WTC11 (cell line): ENCODE measurements at regions not wholly inside any gene's neighbourhood (a gene's known extent, or its start where the extent isn't known, plus 50 kb on each side); places are given as distances from the start of the nearest gene placed in this dataset.

Experiments
- ATAC-seq: fragments of 200-7000 bp; cut with Tn5 transposase; 2 replicates; pipeline ENCODE4 v1.10.0; 2021; ENCODE audit warnings: mild to moderate bottlenecking, moderate library complexity
- CTCF ChIA-PET: fragments of 300-600 bp; sonication (Branson Sonifier 250); formaldehyde crosslinking; loops from one replicate; lab custom pipeline; 2021; ENCODE audit warnings: antibody characterized with exemption; lab: Charles Lee
- POLR2A ChIA-PET: fragments of 350-600 bp; sonication (Branson Sonifier 250); formaldehyde crosslinking; loops from one replicate; lab custom pipeline; 2021; ENCODE audit warnings: antibody characterized with exemption; lab: Charles Lee
- DNase-seq: peaks from one replicate; pipeline ENCODE4 v3.0.0; 2021; ENCODE audit warnings: low spot score
- H3K27ac Mint-ChIP-seq: 2 replicates; pipeline ENCODE4 v1.8.0; 2021; ENCODE audit warnings: mixed read lengths
- H3K27me3 Mint-ChIP-seq: 2 replicates; pipeline ENCODE4 v1.8.0; 2021; ENCODE audit warnings: low read depth, mild to moderate bottlenecking, moderate library complexity, mixed read lengths
- H3K36me3 Mint-ChIP-seq: 2 replicates; pipeline ENCODE4 v1.8.0; 2021; ENCODE audit warnings: mixed read lengths
- H3K4me1 Mint-ChIP-seq: 2 replicates; pipeline ENCODE4 v1.8.0; 2022; ENCODE audit warnings: mixed read lengths
- H3K4me3 Mint-ChIP-seq: 2 replicates; pipeline ENCODE4 v1.8.0; 2021; ENCODE audit warnings: mild to moderate bottlenecking, moderate library complexity, mixed read lengths
- H3K9me3 Mint-ChIP-seq: 2 replicates; pipeline ENCODE4 v1.8.0; 2021; ENCODE audit warnings: mixed read lengths
- ARID4B ChIP-seq: sonication (generic); formaldehyde crosslinking; IDR thresholded peaks from 2 replicates; pipeline ENCODE4 v1.8.0; 2023; ENCODE audit warnings: missing genetic modification reagents, mild to moderate bottlenecking, borderline replicate concordance
- CREM ChIP-seq: sonication (generic); formaldehyde crosslinking; IDR thresholded peaks from 2 replicates; pipeline ENCODE4 v1.8.1; 2022; ENCODE audit warnings: mild to moderate bottlenecking, missing genetic modification reagents, moderate library complexity
- FOXJ3 ChIP-seq: sonication (generic); formaldehyde crosslinking; IDR thresholded peaks from 2 replicates; pipeline ENCODE4 v1.9.0; 2021; ENCODE audit warnings: missing genetic modification reagents, mild to moderate bottlenecking, borderline replicate concordance
- GRHL2 ChIP-seq: fragments of 250-450 bp; sonication (Bioruptor Pico); IDR thresholded peaks from 2 replicates; pipeline ENCODE4 v1.8.0; 2022; ENCODE audit warnings: mild to moderate bottlenecking, moderate library complexity; ENCODE audit not compliant: insufficient replicate concordance, severe bottlenecking
- HMGA2 ChIP-seq: fragments of 250-450 bp; sonication (Bioruptor Pico); IDR thresholded peaks from 2 replicates; pipeline ENCODE4 v1.4.0; 2021; ENCODE audit warnings: mild to moderate bottlenecking, moderate library complexity
- IRF1 ChIP-seq: sonication (generic); formaldehyde crosslinking; IDR thresholded peaks from 2 replicates; pipeline ENCODE4 v1.8.0; 2023; ENCODE audit warnings: missing genetic modification reagents
- JAZF1 ChIP-seq: fragments of 250-450 bp; sonication (Bioruptor Pico); IDR thresholded peaks from 2 replicates; pipeline ENCODE4 v1.9.0; 2021; ENCODE audit warnings: moderate library complexity, mild to moderate bottlenecking, inconsistent platforms
- JUN ChIP-seq: sonication (generic); formaldehyde crosslinking; IDR thresholded peaks from 2 replicates; pipeline ENCODE4 v1.8.0; 2023; ENCODE audit warnings: mild to moderate bottlenecking, missing genetic modification reagents
- KAT7 ChIP-seq: sonication (generic); formaldehyde crosslinking; IDR thresholded peaks from 2 replicates; pipeline ENCODE4 v1.8.1; 2023; ENCODE audit warnings: missing genetic modification reagents, mild to moderate bottlenecking, borderline replicate concordance
- MLX ChIP-seq: sonication (generic); formaldehyde crosslinking; IDR thresholded peaks from 2 replicates; pipeline ENCODE4 v1.8.1; 2023; ENCODE audit warnings: mild to moderate bottlenecking, missing genetic modification reagents, moderate library complexity
- MXD4 ChIP-seq: fragments of 250-450 bp; sonication (Bioruptor Pico); IDR thresholded peaks from 2 replicates; pipeline ENCODE4 v1.8.0; 2021; ENCODE audit warnings: mild to moderate bottlenecking, moderate library complexity, borderline replicate concordance
- NFE2L1 ChIP-seq: sonication (generic); formaldehyde crosslinking; IDR thresholded peaks from 2 replicates; pipeline ENCODE4 v1.8.1; 2023; ENCODE audit warnings: missing genetic modification reagents
- STAT6 ChIP-seq: sonication (generic); formaldehyde crosslinking; conservative IDR thresholded peaks from 2 replicates; pipeline ENCODE4 v1.8.1; 2023; ENCODE audit warnings: mild to moderate bottlenecking, low read depth, missing genetic modification reagents, moderate library complexity
- USF1 ChIP-seq: sonication (generic); formaldehyde crosslinking; IDR thresholded peaks from 2 replicates; pipeline ENCODE4 v1.8.0; 2022; ENCODE audit warnings: mild to moderate bottlenecking, missing genetic modification reagents
- ZNF138 ChIP-seq: sonication (generic); formaldehyde crosslinking; conservative IDR thresholded peaks from 2 replicates; pipeline ENCODE4 v1.8.1; 2022; ENCODE audit warnings: mild to moderate bottlenecking, moderate library complexity, missing genetic modification reagents
- ZNF671 ChIP-seq: fragments of 250-450 bp; sonication (Bioruptor Pico); IDR thresholded peaks from 2 replicates; pipeline ENCODE4 v1.8.0; 2021; ENCODE audit warnings: mild to moderate bottlenecking
- ZSCAN18 ChIP-seq: fragments of 250-450 bp; sonication (Bioruptor Pico); IDR thresholded peaks from 2 replicates; pipeline ENCODE4 v2.1.2; 2022; ENCODE audit warnings: mild to moderate bottlenecking, moderate library complexity

- ChIA-PET POLR2A (no interaction called here), CTCF (interaction anchor here (0.6 to 1.6 kb wide), 5 partner anchors 15 to 869 kb away, joined by 3 to 4 read pairs (median 3); no protein-coding TSS in a partner anchor)
- TF ChIP-seq CREM (CRISPR knock-in tag) = no peak
- no peak for TF ChIP-seq STAT6 (CRISPR knock-in tag)
- no peak for TF ChIP-seq ZNF671 (CRISPR knock-in tag)
- no peak for TF ChIP-seq IRF1 (CRISPR knock-in tag)
- TF ChIP-seq ZNF138 (CRISPR knock-in tag) = no peak
- TF ChIP-seq HMGA2 (CRISPR knock-in tag) = no peak
- no peak for TF ChIP-seq ARID4B (CRISPR knock-in tag)
- no peak for TF ChIP-seq JAZF1 (CRISPR knock-in tag)
- TF ChIP-seq MXD4 (CRISPR knock-in tag) = no peak
- no peak for TF ChIP-seq KAT7 (CRISPR knock-in tag)
- TF ChIP-seq USF1 (CRISPR knock-in tag) = no peak
- TF ChIP-seq MLX (CRISPR knock-in tag) = no peak
- no peak for TF ChIP-seq ZSCAN18 (CRISPR knock-in tag)
- Mint-ChIP-seq H3K4me3 (no peak overlapping the region), H3K36me3 (peaks cover 12% of the 10 kb centered on the region), H3K27me3 (no peaks in the 10 kb centered on the region; the same call in 1 of the 2 replicates), H3K27ac (no peak overlapping the region), H3K4me1 (no peaks in the 10 kb centered on the region), H3K9me3 (peaks cover 38% of the 10 kb centered on the region)
- DNase-seq = peak; percentile 56
- ATAC-seq = peak; percentile 92
Measured at GRCh38 chr14:28681681-28682080, 84.9 kb upstream of the FOXG1 start.

GRCh38 chr14:28690029-28690692, 76.4 kb upstream of the FOXG1 start:
- POLR2A ChIA-PET = no interaction called here
- Mint-ChIP-seq H3K27ac (no peak overlapping the region), H3K27me3 (no peaks in the 10 kb centered on the region; the same call in 1 of the 2 replicates), H3K36me3 (peaks cover 2% of the 10 kb centered on the region; the same call in 1 of the 2 replicates), H3K4me3 (no peak overlapping the region), H3K9me3 (peaks cover 16% of the 10 kb centered on the region), H3K4me1 (0 out of 2 replicates have a peak, but pooled peaks cover 2% of the 10 kb centered on the region)
- CTCF ChIA-PET = no interaction called here
- DNase-seq (no peak), ATAC-seq (no peak)
- TF ChIP-seq GRHL2 (CRISPR knock-in tag) (no peak), NFE2L1 (CRISPR knock-in tag) (no peak), ZNF138 (CRISPR knock-in tag) (no peak), FOXJ3 (no peak), JUN (CRISPR knock-in tag) (no peak), ARID4B (CRISPR knock-in tag) (no peak), USF1 (CRISPR knock-in tag) (no peak)
